HG02610 (cell line): ENCODE measurements at regions not wholly inside any gene's neighbourhood (a gene's known extent, or its start where the extent isn't known, plus 50 kb on each side); places are given as distances from the start of the nearest gene placed in this dataset.
"Not testable (repeated sequence)": the region's sequence is repeated elsewhere in the genome, so short reads cannot be mapped to it uniquely, and the experiment has no call there.

Experiments used
- ATAC-seq: cut with Tn5 transposase; IDR thresholded peaks from one replicate; pipeline ENCODE4 v1.9.1; 2021; ENCODE audit warnings: mild to moderate bottlenecking, moderate library complexity; ENCODE audit not compliant: unreplicated experiment

- no peak for ATAC-seq
These were observed 940.3 kb upstream of the ADGRL3 start for GRCh38 chr4:60259781-60260180.

DNA sequence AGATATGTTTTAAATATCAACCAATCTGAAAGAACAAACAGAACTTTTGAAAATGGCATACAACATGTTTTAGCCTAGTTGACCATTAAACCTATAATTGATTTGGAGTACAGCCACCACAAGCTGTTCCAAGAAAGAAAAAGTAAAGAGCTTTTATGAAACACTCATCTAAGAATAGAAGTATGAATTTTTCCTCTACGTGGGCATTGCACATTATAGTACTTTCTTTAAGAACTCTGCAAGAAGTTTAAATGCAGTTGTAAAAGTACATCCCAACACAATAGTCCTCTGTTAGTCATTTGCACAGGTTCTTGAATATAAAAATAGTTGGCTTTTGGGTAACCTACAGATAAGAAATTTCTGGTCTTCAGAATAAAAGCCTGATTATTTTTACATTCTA lies 933.6 kb upstream of the ADGRL3 start:
- ATAC-seq: no peak

- no peak for ATAC-seq
These were observed 903.7 kb upstream of the ADGRL3 start for GRCh38 chr4:60296386-60296785.

DNA sequence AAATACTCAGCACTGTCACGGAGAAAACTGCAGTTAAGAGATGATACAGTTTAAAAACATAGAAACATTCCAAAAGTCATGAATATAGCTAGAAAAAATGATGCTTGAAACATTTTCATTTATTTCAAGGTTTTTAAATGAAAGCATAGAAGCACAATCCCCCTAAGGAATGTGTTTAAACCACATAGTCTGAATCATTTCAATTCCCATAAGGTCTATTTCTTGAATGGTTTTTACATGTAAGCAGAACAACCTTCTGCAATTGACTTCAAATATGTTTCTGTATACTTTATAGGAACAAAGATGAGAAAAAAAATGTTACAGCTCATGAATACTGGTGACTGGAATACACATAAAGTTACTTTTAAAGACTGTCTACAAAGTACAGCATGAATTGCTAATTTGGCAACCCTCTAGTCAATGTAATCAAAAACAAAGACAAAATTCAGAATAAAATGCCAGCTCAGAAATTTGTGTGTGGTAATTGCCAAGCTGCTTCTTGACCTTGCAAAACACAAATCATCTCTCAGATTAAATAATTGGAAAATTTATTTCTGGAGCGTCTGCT lies 886.4 kb upstream of the ADGRL3 start:
- no peak for ATAC-seq

- ATAC-seq: no peak
These were observed 885.7 kb upstream of the ADGRL3 start for GRCh38 chr4:60314416-60314815.

GRCh38 chr4:60315586-60315985 lies 884.5 kb upstream of the ADGRL3 start:
- no peak for ATAC-seq

DNA sequence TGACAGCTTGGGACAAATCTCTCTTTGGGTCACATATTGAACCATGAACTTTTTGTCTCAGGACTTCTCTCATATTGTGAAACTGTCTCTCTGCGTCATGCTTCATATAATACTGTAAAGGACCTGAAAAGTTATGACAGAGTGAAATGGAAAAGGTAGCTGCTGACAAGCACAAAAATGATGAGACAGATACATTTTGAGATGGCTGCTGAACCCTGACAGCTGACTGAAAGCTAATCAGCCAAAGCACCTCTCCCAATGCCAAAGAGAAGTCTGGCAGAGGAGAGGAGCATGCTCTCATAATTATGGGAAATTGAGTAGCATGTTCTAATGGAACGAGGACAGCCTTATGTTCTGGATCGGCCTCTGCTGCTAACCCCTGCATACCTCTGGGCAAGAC lies 873.4 kb upstream of the ADGRL3 start:
- ATAC-seq: no peak

GRCh38 chr4:60327651-60328050 lies 872.5 kb upstream of the ADGRL3 start:
- no peak for ATAC-seq

DNA sequence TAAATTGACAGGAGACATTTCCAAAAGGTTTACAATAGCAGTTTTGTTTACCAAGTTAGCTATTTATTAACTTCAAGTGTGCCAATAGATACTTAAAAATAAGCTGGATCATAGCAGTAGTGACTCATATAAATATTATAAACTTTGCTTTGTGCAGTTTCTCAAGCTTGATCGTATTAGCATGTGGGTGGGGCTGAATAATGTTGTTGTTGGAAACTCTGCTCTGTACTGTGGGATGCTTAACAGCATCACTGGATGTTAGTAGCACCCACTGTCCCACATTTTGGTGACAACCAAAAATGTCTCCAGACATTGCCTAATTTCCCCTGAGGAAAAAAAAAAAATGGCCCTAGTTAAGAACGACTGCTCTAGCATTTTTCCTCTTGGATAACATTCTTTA lies 855.2 kb upstream of the ADGRL3 start:
- no peak for ATAC-seq

GRCh38 chr4:60345392-60345791 lies 854.7 kb upstream of the ADGRL3 start:
- no peak for ATAC-seq

DNA sequence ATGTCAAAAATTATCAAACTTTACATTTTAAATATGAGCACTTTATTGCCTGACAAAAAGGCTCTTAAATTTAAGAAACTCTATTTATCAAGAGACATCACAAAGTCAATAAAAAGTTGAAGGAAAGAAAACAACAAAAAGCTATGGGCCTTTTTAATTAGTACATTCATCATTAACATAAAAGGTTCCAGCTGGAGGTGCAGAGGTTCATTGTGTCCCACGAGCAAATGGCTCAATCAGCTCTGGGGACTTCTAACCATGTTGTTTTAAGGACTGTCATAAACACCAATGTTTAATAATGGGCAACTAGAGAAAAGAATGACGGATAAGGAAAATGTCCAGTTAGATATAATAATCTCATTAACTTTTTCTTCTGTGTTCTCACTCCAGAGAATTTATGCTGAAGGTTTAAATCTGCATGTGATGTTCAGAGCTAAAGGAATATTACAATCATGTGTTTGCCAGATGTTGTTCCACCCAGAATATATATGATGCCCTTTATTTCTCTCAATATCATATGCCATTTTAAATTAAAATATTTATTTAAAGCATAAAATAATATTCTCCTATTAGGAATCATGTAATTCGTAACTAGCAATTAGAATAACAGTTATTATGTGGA lies 840.3 kb upstream of the ADGRL3 start:
- ATAC-seq: no peak

DNA sequence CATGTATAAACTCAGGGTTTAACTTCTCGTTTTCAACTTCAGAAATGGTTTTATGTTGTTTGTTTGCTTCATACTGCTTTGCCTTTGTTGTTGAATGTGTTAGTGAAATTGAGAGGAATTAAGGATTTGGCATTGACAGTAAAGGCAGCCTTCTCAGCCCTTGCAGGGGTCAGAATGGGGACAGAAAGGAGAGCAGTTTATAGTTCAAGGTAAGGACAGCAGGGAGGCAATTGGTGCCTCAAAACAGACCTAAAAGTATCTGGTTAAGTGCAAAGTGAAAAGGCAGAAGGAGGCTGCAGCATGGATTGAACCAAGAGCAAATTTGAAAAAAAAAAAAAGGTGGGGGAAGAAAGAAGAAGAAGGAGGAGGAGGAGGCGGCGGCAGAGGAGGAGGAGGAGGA lies 835.0 kb upstream of the ADGRL3 start:
- ATAC-seq: no peak

DNA sequence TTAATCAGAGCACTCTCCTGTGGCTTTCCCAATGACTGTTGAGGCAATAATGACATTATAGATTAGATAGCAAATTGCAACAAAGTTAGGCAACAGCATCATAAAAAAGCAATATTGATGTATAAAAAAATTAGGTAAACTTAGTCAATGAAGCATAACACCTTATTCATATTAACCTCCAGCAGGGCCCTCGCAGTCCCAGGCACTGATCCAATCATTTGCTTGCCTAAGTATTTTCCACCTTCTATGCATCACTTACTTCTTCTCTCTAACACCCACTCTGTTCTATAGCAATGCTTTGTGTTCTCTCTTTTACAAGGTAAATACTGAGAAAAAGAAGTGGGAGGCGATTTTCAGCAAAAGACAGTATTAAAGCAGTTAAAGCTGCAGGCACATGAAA lies 833.5 kb upstream of the ADGRL3 start:
- no peak for ATAC-seq

DNA sequence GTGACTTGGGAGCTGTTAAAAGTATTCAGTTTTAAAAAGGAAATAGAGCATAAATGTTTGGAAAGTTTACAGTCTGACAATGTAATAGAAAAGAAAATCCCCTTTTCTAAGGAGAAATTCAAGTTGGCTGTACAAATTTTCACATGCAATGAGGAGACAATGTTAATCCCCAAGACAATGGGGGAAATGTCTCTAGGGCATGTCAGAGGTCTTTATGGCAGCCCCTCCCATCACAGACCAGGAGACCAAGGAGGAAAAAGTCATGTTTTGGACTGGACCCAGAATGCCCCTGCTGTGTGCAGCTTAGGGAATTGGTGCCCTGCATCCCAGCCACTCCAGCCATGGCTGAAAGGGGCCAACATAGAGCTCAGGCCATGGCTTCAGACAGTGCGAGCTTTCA lies 831.1 kb upstream of the ADGRL3 start:
- no peak for ATAC-seq

DNA sequence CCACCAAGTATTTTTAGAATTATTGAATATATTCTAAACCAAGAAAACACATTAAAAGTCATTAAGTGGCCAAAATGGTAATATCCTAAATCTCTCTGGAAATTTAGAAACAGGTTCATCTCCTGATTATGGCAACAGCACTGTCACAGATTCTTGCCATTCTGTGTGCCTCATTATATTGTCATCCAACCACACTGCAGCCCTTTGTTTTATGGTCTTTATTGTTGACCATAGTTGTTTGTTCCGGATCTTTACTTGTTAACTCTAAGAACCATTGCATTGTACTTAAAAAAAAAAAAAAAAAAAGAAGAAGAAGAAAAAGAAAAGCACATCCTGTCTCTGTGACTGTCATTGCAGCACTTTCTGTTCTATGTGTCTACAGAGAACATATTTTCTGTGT lies 822.1 kb upstream of the ADGRL3 start:
- no peak for ATAC-seq

GRCh38 chr4:60384516-60384915 lies 815.6 kb upstream of the ADGRL3 start:
- no peak for ATAC-seq

DNA sequence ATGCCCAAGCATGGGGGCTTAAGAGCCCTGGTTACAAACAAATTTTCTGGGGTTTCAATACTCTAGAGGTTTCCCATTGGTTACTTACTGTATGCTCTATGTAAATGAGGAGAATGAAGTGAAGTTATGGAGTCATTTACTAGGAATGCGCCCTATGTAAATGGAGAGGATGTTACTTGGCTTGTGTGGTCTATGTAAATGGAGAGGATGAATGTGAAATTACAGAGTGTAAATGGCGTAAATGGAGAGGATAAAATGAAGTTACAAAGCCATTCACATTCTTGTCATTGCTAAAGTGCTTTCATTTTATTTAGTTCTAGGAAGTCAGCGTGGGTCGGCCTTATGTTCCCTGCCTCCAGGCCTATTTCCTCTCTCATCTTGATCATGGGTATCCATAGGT lies 810.5 kb upstream of the ADGRL3 start:
- no peak for ATAC-seq

- ATAC-seq: no peak
These were observed 803.6 kb upstream of the ADGRL3 start for GRCh38 chr4:60396341-60397049.

- no peak for ATAC-seq
These were observed 799.5 kb upstream of the ADGRL3 start for GRCh38 chr4:60400593-60400992.

GRCh38 chr4:60404027-60404426 lies 796.1 kb upstream of the ADGRL3 start:
- ATAC-seq: no peak

- ATAC-seq: no peak
These were observed 777.7 kb upstream of the ADGRL3 start for GRCh38 chr4:60422439-60422838.

DNA sequence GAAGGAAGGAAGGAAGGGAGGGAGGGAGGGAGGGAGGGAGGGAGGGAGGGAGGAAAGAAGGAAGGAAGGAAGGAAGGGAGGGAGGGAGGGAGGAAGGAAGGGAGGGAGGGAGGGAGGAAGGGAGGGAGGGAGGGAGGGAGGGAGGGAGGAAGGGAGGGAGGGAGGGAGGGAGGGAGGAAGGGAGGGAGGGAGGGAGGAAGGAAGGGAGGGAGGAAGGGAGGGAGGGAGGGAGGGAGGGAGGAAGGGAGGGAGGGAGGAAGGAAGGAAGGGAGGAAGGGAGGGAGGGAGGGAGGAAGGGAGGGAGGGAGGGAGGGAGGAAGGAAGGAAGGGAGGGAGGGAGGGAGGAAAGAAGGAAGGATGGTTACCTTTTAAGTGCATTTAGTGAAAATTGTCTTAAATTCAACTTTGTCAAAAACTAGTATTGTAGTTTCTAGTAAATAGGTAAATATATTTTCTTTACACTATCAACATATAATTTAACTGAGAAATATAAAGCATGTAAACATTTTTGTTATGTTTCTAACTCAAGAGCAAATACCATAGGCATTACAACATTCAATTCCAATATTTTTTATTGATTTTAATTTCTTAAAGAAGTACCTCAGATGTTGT lies 776.4 kb upstream of the ADGRL3 start:
- not testable (repeated sequence) for ATAC-seq
